Neutrophil (primary cell): ENCODE measurements at regions not wholly inside any gene's neighbourhood (a gene's known extent, or its start where the extent isn't known, plus 50 kb on each side); places are given as distances from the start of the nearest gene placed in this dataset.

Experiments used
- H3K27ac ChIP-seq: fragments of 200-600 bp; sonication (generic); 2 replicates; pipeline ENCODE4 v1.5.1; 2016; ENCODE audit warnings: mild to moderate bottlenecking, moderate library complexity
- H3K27me3 ChIP-seq: fragments of 200-600 bp; sonication (generic); 2 replicates; pipeline ENCODE4 v1.6.0; 2016; ENCODE audit warnings: mild to moderate bottlenecking
- H3K36me3 ChIP-seq: fragments of 200-600 bp; sonication (generic); 2 replicates; pipeline ENCODE4 v1.5.1; 2017
- H3K4me1 ChIP-seq, 2 experiments: fragments of 200-600 bp in 1 of 2; sonication (generic) in 1 of 2; 1 replicate in 1 of 2; 2 replicates in 1 of 2; pipeline versions ENCODE4 v1.5.1 to v1.6.1; 2013 to 2016; ENCODE audit warnings: low read depth in 1 of 2, low read length in 1 of 2, mild to moderate bottlenecking in 1 of 2, moderate library complexity in 1 of 2; ENCODE audit not compliant: control insufficient read depth in 1 of 2, insufficient read depth in 1 of 2
- H3K4me3 ChIP-seq, 2 experiments: fragments of 200-600 bp in 1 of 2; sonication (generic) in 1 of 2; 1 replicate in 1 of 2; 2 replicates in 1 of 2; pipeline ENCODE4 v1.5.1; 2013 to 2016; ENCODE audit warnings: low read depth in 1 of 2, low read length in 1 of 2, mild to moderate bottlenecking in 1 of 2, moderate library complexity in 1 of 2
- H3K9me3 ChIP-seq: fragments of 200-600 bp; sonication (generic); 2 replicates; pipeline ENCODE4 v1.5.1; 2016
- CTCF ChIP-seq: fragments of 200-600 bp; sonication (generic); IDR thresholded peaks from 2 replicates; pipeline ENCODE4 v1.5.1; 2016; ENCODE audit warnings: antibody characterized with exemption

- no peaks in the 10 kb centered on the region for H3K27me3 ChIP-seq
- no peaks in the 10 kb centered on the region for H3K9me3 ChIP-seq
- H3K36me3 ChIP-seq, result no peaks in the 10 kb centered on the region
- H3K27ac ChIP-seq, result no peak overlapping the region
- no peak overlapping the region for H3K4me3 ChIP-seq
- no peak for TF ChIP-seq CTCF
- H3K4me1 ChIP-seq, result no peaks in the 10 kb centered on the region
These were observed 140.1 kb upstream of the PARP11 start for GRCh38 chr12:4012977-4013968.

- Histone ChIP-seq H3K27me3 (no peaks in the 10 kb centered on the region), H3K27ac (no peak overlapping the region), H3K9me3 (no peaks in the 10 kb centered on the region), H3K4me1 (no peaks in the 10 kb centered on the region), H3K36me3 (no peaks in the 10 kb centered on the region), H3K4me3 (no peak overlapping the region)
- no peak for TF ChIP-seq CTCF
These were observed 138.9 kb upstream of the PARP11 start for GRCh38 chr12:4012073-4012472.

- no peaks in the 10 kb centered on the region for H3K9me3 ChIP-seq
- H3K4me1 ChIP-seq, result no peaks in the 10 kb centered on the region
These were observed 138.4 kb upstream of the PARP11 start for GRCh38 chr12:4011597-4011996.

GRCh38 chr12:4009979-4010704 lies 136.9 kb upstream of the PARP11 start:
- Histone ChIP-seq H3K27ac (no peak overlapping the region), H3K4me3 (no peak overlapping the region), H3K9me3 (no peaks in the 10 kb centered on the region), H3K27me3 (no peaks in the 10 kb centered on the region), H3K36me3 (no peaks in the 10 kb centered on the region), H3K4me1 (no peaks in the 10 kb centered on the region)
- no peak for TF ChIP-seq CTCF

More at GRCh38 chr12:4011597-4011996, 138.4 kb upstream of the PARP11 start:
- TF ChIP-seq CTCF, result no peak
- no peak overlapping the region for H3K4me3 ChIP-seq
- no peaks in the 10 kb centered on the region for H3K27me3 ChIP-seq
- H3K36me3 ChIP-seq, result no peaks in the 10 kb centered on the region
- H3K27ac ChIP-seq, result no peak overlapping the region

- H3K9me3 ChIP-seq, result no peaks in the 10 kb centered on the region
- no peaks in the 10 kb centered on the region for H3K4me1 ChIP-seq
- TF ChIP-seq CTCF, result no peak
- H3K27ac ChIP-seq, result no peak overlapping the region
- H3K36me3 ChIP-seq, result no peaks in the 10 kb centered on the region
- H3K4me3 ChIP-seq, result no peak overlapping the region
- no peaks in the 10 kb centered on the region for H3K27me3 ChIP-seq
These were observed 133.5 kb upstream of the PARP11 start for GRCh38 chr12:4006743-4007142.
